Gastrocnemius medialis (tissue), 4 donors: ENCODE measurements at regions not wholly inside any gene's neighbourhood (a gene's known extent, or its start where the extent isn't known, plus 50 kb on each side); places are given as distances from the start of the nearest gene placed in this dataset.

Source experiments
- ATAC-seq, 2 donors: fragments of 150-250 bp; one replicate each; pipeline ENCODE4 v1.9.1; 2016
- DNase-seq, 2 donors: peaks; one replicate each; pipeline ENCODE4 v3.0.0-alpha.2; 2019
- H3K27ac ChIP-seq, 4 donors: fragments of 200-600 bp; sonication (generic); 1 replicate in 1 of 4; 2 replicates in 3 of 4; pipeline ENCODE4 v1.5.1; 2016 to 2018; ENCODE audit warnings: mild to moderate bottlenecking in 2 of 4, moderate library complexity in 1 of 4
- H3K27me3 ChIP-seq, 3 donors: fragments of 200-600 bp; sonication (generic) in 2 of 3; 1 replicate in 1 of 3; 2 replicates in 2 of 3; pipeline versions ENCODE4 v1.5.1 to v1.6.0; 2016 to 2019; ENCODE audit warnings: mild to moderate bottlenecking in 1 of 3, moderate library complexity in 1 of 3
- H3K36me3 ChIP-seq, 2 donors: fragments of 200-600 bp; sonication (generic) in 1 of 2; one replicate each; pipeline ENCODE4 v1.5.1; 2017 to 2018
- H3K4me1 ChIP-seq, 2 donors: fragments of 200-600 bp; sonication (generic) in 1 of 2; one replicate each; pipeline ENCODE4 v1.5.1; 2016 to 2017; ENCODE audit warnings: mild to moderate bottlenecking in 2 of 2
- H3K4me3 ChIP-seq, 4 donors: fragments of 200-600 bp; sonication (generic) in 3 of 4; 1 replicate in 1 of 4; 2 replicates in 3 of 4; pipeline ENCODE4 v1.5.1; 2016 to 2019; ENCODE audit warnings: mild to moderate bottlenecking in 2 of 4
- H3K9me3 ChIP-seq, 3 donors: fragments of 200-600 bp; sonication (generic) in 2 of 3; 1 replicate in 1 of 3; 2 replicates in 2 of 3; pipeline ENCODE4 v1.5.1; 2016 to 2019
- CTCF ChIP-seq, 5 experiments: fragments of 450-650 bp in 3 of 5; fragments of 200-600 bp in 2 of 5; sonication (generic) in 2 of 5; IDR thresholded peaks in 4 of 5; conservative IDR thresholded peaks in 1 of 5; 1 replicate in 4 of 5; 2 replicates in 1 of 5; pipeline ENCODE4 v1.5.1; 2016 to 2019; ENCODE audit warnings: antibody characterized with exemption in 5 of 5, mild to moderate bottlenecking in 3 of 5, moderate library complexity in 3 of 5
- POLR2A ChIP-seq, 2 donors: fragments of 450-650 bp; IDR thresholded peaks; one replicate each; pipeline ENCODE4 v1.6.1; 2017; ENCODE audit warnings: antibody characterized with exemption in 2 of 2, mild to moderate bottlenecking in 2 of 2, moderate library complexity in 2 of 2
- in situ Hi-C, 4 donors: fragments of 200-750 bp; cut with MboI; loops; one replicate each; pipeline versions ENCODE4 v1.15.0 to v1.8.0; 2017; ENCODE audit warnings: low sequenced_read_pairs in 4 of 4
- intact Hi-C: fragments of 100-400 bp; cut with DNase I; formaldehyde crosslinking; loops from one replicate; pipeline ENCODE4 v1.15.1; 2023; ENCODE audit warnings: low total_unique reads

GRCh38 chr6:49370518-49370917, 92.5 kb downstream of the MMUT start:
- no peak for ATAC-seq
- in situ Hi-C loops (no loop called here), intact Hi-C loops (no loop called here)
- no peak overlapping the region for H3K27ac ChIP-seq
- no peak overlapping the region for H3K4me3 ChIP-seq
- DNase-seq = no peak
- no peaks in the 10 kb centered on the region for H3K36me3 ChIP-seq
- no peaks in the 10 kb centered on the region for H3K9me3 ChIP-seq
- no peak for TF ChIP-seq POLR2A (IDR thresholded peaks at IDR 0.05)
- no peak for TF ChIP-seq CTCF (IDR thresholded peaks at IDR 0.05 in 4 of 5, conservative IDR thresholded peaks at IDR 0.05 in 1 of 5)
- H3K4me1 ChIP-seq = no peaks in the 10 kb centered on the region
- no peaks in the 10 kb centered on the region for H3K27me3 ChIP-seq

- no peak for DNase-seq
- ATAC-seq = no peak
- Histone ChIP-seq H3K4me3 (no peak overlapping the region), H3K9me3 (no peaks in the 10 kb centered on the region), H3K4me1 (no peaks in the 10 kb centered on the region), H3K27ac (no peak overlapping the region), H3K36me3 (no peaks in the 10 kb centered on the region), H3K27me3 (no peaks in the 10 kb centered on the region)
- intact Hi-C loops = no loop called here
- TF ChIP-seq POLR2A (IDR thresholded peaks at IDR 0.05) = no peak
- no peak for TF ChIP-seq CTCF (IDR thresholded peaks at IDR 0.05 in 4 of 5, conservative IDR thresholded peaks at IDR 0.05 in 1 of 5)
- in situ Hi-C loops = no loop called here
Observed at GRCh38 chr6:49366539-49366938, 96.5 kb downstream of the MMUT start.

GRCh38 chr6:49348561-49348960, 114.5 kb downstream of the MMUT start:
- H3K27me3 ChIP-seq = no peaks in the 10 kb centered on the region
- H3K4me3 ChIP-seq = no peak overlapping the region
- no peak overlapping the region for H3K27ac ChIP-seq
- ATAC-seq (no peak), DNase-seq (no peak)
- no peaks in the 10 kb centered on the region for H3K4me1 ChIP-seq
- no peaks in the 10 kb centered on the region for H3K9me3 ChIP-seq
- in situ Hi-C loops = no loop called here
- no peaks in the 10 kb centered on the region for H3K36me3 ChIP-seq
- intact Hi-C loops = no loop called here
- TF ChIP-seq CTCF (IDR thresholded peaks at IDR 0.05 in 4 of 5, conservative IDR thresholded peaks at IDR 0.05 in 1 of 5) = no peak
- TF ChIP-seq POLR2A (IDR thresholded peaks at IDR 0.05) = no peak

GRCh38 chr6:49342410-49342809, 120.6 kb downstream of the MMUT start:
- in situ Hi-C loops (no loop called here), intact Hi-C loops (no loop called here)
- H3K36me3 ChIP-seq = no peaks in the 10 kb centered on the region
- H3K4me1 ChIP-seq = no peaks in the 10 kb centered on the region
- no peak overlapping the region for H3K4me3 ChIP-seq
- ATAC-seq = no peak
- no peak for TF ChIP-seq CTCF (IDR thresholded peaks at IDR 0.05 in 4 of 5, conservative IDR thresholded peaks at IDR 0.05 in 1 of 5)
- TF ChIP-seq POLR2A (IDR thresholded peaks at IDR 0.05) = no peak
- H3K27ac ChIP-seq = no peak overlapping the region
- H3K27me3 ChIP-seq = no peaks in the 10 kb centered on the region
- H3K9me3 ChIP-seq = no peaks in the 10 kb centered on the region
- DNase-seq = no peak

- intact Hi-C loops = no loop called here
- in situ Hi-C loops = no loop called here
- TF ChIP-seq POLR2A (IDR thresholded peaks at IDR 0.05) (no peak), CTCF (IDR thresholded peaks at IDR 0.05 in 4 of 5, conservative IDR thresholded peaks at IDR 0.05 in 1 of 5) (no peak)
- no peak overlapping the region for H3K27ac ChIP-seq
- no peak for ATAC-seq
- H3K4me3 ChIP-seq = no peak overlapping the region
- no peaks in the 10 kb centered on the region for H3K36me3 ChIP-seq
- H3K4me1 ChIP-seq = no peaks in the 10 kb centered on the region
- H3K27me3 ChIP-seq = no peaks in the 10 kb centered on the region
- DNase-seq = no peak
- H3K9me3 ChIP-seq = no peaks in the 10 kb centered on the region
Observed at GRCh38 chr6:49341869-49342268, 121.2 kb downstream of the MMUT start.
